GM10266 (cell line): ENCODE measurements at regions not wholly inside any gene's neighbourhood (a gene's known extent, or its start where the extent isn't known, plus 50 kb on each side); places are given as distances from the start of the nearest gene placed in this dataset.
"Not testable (repeated sequence)": the region's sequence is repeated elsewhere in the genome, so short reads cannot be mapped to it uniquely, and the experiment has no call there.

Experiments
- DNase-seq: peaks from one replicate; pipeline ENCODE4 v3.0.0; 2012; ENCODE audit errors: extremely low spot score
- TF ChIP-seq, protein P1 (sequence below): IDR thresholded peaks from 2 replicates; pipeline ENCODE4 v1.5.1; 2012; ENCODE audit warnings: mild to moderate bottlenecking, low read depth; ENCODE audit not compliant: control insufficient read depth, insufficient read depth; ENCODE audit errors: missing control alignments

GRCh38 chr9:24793787-24794186 is 248.1 kb upstream of the IZUMO3 start:
- no peak for DNase-seq
- TF ChIP-seq, protein P1, sequence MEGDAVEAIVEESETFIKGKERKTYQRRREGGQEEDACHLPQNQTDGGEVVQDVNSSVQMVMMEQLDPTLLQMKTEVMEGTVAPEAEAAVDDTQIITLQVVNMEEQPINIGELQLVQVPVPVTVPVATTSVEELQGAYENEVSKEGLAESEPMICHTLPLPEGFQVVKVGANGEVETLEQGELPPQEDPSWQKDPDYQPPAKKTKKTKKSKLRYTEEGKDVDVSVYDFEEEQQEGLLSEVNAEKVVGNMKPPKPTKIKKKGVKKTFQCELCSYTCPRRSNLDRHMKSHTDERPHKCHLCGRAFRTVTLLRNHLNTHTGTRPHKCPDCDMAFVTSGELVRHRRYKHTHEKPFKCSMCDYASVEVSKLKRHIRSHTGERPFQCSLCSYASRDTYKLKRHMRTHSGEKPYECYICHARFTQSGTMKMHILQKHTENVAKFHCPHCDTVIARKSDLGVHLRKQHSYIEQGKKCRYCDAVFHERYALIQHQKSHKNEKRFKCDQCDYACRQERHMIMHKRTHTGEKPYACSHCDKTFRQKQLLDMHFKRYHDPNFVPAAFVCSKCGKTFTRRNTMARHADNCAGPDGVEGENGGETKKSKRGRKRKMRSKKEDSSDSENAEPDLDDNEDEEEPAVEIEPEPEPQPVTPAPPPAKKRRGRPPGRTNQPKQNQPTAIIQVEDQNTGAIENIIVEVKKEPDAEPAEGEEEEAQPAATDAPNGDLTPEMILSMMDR = no peak

DNA sequence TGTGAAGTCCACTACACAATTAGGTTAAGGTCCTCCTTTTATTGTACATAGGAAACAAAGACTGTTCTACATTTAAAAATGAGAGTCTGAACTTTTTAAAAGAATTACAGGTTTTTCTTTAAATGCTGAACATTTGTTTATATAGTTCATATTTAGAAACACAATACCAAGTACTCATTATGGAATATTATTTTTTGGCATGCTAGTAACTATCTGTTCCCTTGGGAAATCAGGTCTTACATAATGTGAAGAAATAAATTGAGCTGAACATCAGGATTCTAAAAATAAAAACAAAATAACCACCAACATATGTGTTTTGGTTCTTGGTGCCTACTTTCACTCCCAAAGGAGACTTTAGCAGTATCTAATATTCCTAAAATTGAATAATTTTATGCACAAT is 230.5 kb upstream of the IZUMO3 start:
- TF ChIP-seq, protein P1 = no peak
- DNase-seq = no peak

- DNase-seq = not testable (repeated sequence)
Observed at GRCh38 chr9:24774199-24774598, 228.5 kb upstream of the IZUMO3 start.

DNA sequence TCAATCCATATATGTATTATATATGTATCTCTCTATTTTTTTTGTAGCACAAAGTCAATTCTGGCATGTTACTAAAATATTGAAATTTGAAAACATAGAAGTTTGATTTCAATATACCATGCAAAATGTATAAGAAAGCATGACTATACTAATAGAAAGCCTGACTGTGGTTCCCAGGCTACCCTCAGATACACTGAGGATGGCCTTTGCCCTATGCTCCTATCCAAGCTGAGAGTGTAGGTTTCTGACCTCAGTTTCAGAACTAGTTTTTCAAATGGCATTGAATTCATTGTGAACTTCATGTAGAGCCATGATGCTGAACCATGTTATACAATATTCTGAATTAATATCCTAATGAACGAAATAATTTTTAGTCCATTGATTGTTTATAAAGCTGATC is 220.4 kb upstream of the IZUMO3 start:
- TF ChIP-seq, protein P1 = no peak
- DNase-seq = no peak

DNA sequence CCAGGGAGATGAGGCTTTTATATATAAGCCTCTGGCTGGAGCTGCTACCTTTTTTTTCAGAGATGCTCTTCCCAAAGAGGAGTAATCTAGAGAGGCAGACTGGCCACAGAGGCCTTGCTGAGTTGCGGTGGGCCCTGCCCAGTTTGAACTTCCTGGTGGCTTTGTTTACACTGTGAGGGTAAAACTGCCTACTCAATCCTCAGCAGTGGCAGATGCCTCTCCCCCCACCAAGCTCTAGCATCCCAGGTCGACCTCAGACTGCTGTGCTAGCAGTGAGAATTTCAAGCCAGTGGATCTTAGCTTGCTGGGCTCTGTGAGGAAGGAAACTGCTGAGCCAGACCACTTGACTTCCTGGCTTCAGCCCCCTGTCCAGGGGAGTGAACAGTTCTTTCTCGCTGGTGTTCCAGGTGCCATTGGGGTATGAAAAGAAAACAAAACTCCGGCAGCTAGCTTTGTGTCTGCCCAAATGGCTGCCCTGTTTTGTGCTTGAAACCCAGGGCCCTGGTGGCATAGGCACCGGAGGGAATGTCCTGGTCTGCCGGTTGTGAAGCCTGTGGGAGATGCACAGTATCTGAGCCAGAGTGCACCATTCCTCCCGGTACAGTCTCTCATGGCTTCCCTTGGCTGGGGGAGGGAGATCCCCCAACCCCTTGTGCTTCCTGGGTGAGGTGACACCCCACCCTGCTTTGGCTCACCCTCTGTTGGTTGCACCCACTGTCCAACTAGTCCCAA is 219.5 kb upstream of the IZUMO3 start:
- TF ChIP-seq, protein P1 = no peak
- DNase-seq = no peak

- TF ChIP-seq, protein P1 = no peak
- DNase-seq = no peak
Observed at GRCh38 chr9:24738421-24738961, 192.8 kb upstream of the IZUMO3 start.

- TF ChIP-seq, protein P1 = no peak
- DNase-seq = no peak
Observed at GRCh38 chr9:24731754-24732153, 186.1 kb upstream of the IZUMO3 start.

DNA sequence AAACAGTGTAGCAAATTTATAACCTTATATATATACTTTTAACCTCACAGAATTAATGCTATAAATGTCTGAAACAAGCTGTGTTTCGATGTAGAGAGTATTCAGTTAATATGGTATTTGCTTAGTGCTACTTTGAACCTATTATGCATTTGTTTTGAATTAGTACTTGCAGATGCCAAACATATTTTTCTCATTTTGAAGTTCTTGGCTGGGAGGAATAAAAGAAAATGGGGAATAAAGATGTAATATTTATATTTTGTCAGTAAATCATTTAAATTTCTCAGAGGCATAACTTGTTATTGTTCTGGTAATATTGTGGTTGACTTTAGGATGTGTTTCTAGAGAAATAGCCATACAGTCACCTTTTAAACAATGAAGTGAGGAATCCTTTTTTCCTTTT is 175.9 kb upstream of the IZUMO3 start:
- TF ChIP-seq, protein P1 = no peak
- no peak for DNase-seq
